HG02938 (cell line): ENCODE measurements at regions not wholly inside any gene's neighbourhood (a gene's known extent, or its start where the extent isn't known, plus 50 kb on each side); places are given as distances from the start of the nearest gene placed in this dataset.
"Not testable (repeated sequence)": the region's sequence is repeated elsewhere in the genome, so short reads cannot be mapped to it uniquely, and the experiment has no call there.

Experiments used
- ATAC-seq: cut with Tn5 transposase; IDR thresholded peaks from one replicate; pipeline ENCODE4 v1.9.1; 2021; ENCODE audit warnings: mild to moderate bottlenecking, moderate library complexity; ENCODE audit not compliant: unreplicated experiment

DNA sequence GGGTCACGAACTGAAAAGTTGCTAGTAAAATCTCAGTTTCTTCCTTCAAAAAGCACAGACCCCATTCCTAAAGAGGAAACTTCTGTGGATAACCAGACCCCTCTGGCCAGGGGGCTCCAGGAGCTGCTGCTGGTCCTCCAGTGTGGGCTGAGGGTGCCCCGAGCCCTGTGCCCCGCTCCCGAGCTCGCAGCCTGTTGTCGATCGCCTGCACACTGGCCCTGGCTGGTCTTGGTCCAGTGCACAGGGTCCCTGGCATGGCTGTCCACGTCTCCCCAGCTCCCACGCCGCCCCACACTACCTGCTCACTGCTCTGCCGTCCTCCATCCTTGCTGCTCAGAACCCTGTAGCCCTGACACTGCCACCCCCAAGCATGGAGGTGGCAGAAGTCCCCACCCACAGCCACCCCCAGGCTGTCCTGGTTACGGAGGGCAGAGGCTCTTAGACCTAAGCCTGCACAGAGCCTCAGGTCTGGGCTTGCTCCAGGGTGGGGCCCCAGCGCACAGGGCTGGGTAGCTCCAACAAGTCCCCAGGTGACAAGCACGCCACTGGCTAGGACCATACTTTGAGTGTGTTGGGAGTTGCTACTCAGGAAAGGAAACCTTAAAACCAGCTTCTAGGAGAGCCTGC is 87.0 kb downstream of the PLXNA1 start:
- ATAC-seq = no peak

DNA sequence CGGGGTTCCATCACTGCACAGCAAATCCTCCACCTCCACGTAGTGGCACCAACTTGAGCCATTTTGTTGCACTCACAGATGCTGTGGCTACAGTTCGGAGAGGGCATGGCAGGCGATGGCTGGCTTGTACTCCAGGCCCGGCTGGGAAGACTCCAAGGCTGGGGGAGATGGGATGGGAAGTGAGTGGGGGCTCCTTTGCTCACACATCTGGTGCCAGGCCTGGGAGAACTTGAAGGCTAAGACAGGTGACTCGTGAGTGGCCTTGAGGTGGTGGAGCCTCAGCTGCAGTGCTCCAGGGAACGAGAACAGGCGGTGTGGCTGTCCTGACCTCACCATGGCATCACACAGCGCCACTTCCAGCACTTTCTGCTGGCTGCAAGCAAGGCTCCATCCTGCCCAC is 87.9 kb downstream of the PLXNA1 start:
- ATAC-seq = no peak

DNA sequence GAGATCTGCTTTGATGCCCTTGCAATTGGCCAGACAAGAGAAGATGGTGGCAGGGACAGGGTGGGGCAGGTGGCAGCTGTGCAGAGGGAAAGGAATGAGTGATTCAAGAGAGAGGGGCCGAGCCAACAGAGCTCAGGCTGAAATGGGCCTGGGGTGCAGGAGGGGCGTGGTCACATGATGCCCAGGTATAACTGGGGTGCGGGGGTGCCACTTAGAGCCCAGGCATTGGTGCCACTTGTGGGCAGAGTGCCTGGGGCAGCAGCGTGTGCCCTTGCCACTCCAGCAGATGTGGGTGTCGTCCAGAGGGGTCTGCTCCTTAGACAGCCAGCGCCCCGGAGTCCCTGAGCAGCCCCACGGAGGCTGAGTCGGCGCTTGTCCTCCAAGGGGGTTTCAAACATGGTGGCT is 88.7 kb downstream of the PLXNA1 start:
- ATAC-seq = no peak

DNA sequence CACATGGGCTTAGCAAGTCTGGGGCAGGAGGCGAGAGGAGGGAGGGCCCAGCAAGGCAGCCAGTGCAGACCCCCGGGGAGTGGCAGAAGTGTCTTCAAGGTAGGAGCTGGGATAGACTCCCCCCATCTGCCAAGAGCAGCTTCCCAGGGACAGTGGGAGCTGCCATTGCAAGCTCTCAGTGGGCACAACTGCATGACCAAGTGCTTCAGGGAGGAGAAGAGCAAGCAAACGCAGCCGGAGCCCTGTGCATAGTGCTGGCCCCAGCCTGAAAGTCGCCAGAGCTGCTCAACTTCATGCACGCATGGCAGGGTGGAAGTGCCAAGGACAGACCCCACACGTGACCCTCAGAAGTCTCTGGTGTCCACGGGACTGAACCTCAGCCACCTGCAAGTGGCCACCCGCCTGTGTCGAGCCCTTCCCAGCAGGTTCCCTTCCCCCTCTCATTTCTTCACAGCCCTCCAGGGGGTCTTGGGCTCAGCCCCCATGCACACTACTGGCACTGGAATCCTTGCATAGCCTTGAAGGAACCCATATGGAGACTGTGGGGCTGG is 89.4 kb downstream of the PLXNA1 start:
- ATAC-seq = no peak

DNA sequence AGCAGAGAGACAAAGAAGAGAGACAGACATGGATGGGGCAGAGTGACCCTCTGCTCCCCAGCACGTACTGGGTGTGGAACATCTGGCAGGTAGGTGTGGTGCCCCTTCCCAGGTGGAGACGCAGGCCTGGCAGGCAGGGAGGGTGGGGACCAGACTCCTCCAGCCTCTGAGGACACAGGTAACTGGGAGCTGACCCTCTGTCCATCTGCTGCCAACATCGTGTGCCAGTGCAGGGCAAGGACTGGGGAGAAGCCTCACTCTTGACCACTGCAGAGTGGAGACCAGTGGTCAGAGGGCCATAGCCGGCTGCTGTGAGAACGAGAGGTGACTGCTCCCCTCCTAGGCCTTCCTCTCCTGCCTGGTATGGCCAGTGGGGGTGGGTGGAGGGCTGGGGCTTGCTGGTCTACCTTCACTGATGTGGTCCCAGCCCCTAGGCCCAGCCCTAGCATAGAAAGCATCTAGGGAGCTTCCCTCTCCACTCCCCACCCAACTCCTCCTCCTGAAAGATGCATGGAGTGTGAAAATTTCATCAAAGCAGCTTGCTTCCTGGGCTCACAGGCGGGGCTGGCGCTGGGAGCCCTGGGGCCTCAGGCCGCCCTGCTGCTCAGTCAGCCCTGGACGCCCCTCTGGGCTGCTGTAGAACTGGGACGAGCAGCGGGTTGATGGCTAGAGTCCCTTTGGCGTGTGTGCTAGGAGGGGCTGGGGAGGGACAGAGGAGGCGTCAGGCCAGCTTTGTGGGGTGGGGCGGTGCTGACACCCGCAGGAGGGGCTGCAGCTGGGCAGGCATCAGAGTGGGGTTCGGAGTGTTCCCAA is 90.3 kb downstream of the PLXNA1 start:
- ATAC-seq = no peak

DNA sequence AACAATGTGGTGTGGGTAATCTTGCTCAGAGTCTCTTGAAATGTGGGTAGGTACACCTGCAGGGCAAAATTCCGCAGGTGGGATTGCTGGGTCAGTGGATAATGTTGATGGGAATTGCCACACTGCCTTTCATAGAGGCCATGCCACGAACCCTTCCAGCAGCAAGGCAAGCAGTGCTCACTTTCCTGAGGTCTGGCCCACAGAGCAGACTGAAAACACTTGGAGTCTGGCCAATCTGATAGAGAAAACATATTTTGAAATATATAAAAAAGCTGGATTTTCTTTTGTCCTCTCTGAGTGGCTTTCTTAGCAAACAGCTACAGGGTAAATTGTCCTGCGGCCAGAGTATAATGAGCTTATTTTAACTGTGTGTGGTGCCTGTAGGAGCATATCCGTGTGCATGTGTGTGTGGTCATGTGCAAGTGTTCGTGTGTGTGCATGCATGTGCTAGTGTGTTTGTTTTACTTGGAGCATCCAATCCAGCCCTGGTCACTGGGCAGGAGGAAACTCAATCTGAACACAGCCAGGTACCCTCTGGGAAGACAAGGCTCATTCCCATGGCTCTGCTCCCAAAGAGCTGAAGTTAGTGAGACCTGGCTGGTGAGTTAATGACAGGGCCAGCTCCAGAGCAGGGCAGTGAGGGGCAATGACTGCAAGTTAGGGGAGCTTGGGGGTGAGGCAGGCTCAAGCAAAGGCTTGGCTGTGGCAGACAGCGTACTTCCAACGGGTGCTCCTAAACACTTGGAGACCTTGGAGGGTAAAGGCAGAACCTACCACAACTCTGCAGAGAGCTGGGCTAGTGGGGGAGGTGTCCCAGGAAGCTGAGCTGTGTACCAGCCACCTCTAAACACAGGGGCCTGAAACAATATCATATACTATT is 91.3 kb downstream of the PLXNA1 start:
- no peak for ATAC-seq

DNA sequence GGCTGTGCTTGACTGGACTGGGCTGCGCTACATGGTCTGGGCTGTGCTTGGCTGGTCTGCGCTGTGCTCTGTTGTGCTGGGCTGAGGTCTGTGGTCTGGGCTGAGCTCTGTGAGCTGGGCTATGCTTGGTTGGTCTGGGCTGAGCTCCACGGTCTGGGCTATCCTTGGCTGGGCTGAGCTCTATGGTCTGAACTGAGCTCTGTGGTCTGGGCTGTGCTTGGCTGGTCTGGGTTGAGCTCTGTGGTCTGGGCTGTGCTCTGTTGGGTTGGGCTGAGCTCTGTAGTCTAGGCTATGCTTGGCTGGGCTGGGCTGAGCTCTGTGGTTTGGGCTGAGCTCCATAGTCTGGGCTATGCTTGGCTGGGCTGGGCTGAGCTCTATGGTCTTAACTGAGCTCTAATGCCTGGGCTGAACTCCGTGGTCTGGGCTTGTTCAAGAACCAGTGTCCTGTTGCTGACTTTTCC is 92.0 kb downstream of the PLXNA1 start:
- peak; percentile 89 for ATAC-seq

DNA sequence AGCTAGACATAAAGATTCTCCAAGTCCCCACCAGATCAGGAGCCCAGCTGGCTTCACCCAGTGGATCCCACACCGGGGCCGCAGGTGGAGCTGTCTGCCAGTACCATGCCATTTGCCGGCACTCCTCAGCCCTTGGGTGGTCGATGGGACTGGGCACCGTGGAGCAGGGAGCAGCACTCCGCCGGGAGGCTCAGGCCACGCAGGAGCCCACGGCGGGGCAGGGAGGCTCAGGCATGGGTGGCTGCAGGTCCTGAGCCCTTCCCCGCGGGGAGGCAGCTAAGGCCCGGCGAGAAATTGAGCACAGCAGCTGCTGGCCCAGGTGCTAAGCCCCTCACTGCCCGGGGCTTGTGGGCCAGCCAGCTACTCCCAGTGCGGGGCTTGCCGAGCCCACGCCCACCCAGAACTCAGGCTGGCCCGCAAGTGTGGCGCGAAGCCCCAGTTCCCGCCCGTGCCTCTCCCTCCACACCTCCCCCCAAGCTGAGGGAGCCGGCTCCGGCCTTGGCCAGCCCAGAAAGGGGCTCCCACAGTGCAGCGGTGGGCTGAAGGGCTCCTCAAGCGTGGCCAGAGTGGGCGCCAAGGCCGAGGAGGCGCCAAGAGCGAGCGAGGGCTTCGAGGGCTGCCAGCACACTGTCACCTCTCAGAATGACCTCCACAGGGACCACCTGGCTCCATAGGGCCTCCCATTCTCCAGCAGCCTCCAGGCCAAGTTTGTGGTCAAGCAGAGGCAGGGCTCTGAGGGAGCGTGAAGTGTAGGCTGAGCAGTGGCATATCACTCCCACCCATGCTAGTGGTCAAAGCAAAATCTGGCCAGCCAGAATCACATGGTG is 93.5 kb downstream of the PLXNA1 start:
- ATAC-seq = not testable (repeated sequence)

DNA sequence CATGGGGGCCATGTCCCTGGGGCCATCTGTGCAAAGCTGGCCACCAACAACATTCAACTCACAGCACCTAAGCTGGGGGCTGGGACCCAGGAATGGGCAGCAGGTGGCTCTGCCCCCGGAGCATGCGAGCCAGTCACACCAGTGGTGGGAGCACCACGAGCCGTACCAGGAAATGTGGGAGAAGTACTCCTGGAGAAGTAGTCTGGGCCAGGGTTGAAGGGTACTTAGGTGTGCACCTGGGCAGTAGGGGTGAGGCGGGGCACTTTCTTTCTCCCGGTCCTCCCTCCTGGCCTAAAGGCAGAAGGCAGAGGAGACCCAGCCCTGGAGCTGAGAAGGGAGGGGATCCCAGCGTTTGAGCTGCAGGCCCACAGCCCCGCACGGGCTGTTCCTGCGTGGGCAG is 94.2 kb downstream of the PLXNA1 start:
- ATAC-seq = no peak

DNA sequence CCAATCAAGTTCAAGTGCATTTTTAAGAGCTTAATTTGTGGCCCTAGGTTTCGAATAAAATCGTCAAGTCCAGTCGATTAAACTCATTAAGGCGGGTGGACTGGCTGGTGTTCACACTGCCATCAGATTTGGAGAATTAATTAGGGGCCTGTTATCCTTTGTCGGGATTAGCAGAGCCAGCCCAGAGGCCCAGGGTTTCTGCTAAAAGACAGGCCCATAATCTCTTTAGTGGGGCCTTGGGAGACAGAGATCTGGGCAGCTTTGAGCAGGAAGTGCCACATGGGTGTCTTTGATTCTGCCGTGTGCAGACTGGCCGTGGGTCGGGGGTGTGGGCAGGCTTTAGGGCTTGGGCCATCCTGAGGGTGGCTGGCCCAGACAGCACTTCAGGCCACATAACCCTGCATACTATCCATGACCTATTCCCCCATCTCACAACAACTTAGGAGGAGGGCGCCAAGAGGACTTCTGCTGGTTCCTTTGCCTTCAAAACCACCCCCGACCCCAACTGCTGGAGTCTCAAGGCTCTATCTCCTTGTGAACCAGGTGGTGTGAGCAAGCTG is 94.7 kb downstream of the PLXNA1 start:
- ATAC-seq = no peak

DNA sequence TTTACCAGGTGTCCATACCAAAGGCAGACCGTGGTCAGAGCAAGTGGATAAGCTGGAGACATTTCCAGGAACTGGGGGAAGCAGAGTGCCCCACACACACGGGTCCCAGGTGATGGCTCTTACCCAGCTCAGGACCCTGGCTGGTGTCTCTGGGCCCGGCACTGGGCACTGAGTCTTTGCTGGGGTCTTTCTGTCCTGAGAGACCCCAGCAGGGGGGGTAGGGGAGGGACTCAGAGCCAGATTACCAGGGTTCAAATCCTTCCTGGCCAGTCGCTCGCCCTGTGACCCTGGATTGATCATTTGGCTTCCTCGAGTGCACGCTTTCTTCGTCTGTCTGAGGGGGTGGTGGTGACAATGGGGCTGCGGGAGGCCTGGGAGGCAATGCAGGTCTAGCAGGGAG is 95.7 kb downstream of the PLXNA1 start:
- ATAC-seq = no peak

DNA sequence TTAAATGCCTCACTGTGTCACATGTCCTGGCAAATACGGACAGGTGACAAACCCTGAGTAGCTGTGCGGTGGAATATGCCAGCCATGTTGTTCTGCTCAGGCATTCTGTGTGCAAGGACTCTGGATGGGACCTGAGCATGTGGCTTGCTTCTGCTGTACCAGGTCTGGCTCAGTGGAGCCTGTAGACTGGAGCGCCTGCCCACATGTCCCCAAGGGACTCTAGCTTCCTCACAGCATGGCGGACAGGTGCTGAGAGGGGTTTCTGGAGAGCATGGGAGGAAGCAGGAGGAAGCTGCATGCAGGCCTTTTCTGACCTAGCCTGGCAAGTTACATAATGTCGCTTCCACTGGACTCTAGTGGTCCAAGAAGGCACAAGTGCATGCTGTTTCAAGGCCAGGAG is 96.3 kb downstream of the PLXNA1 start:
- no peak for ATAC-seq

DNA sequence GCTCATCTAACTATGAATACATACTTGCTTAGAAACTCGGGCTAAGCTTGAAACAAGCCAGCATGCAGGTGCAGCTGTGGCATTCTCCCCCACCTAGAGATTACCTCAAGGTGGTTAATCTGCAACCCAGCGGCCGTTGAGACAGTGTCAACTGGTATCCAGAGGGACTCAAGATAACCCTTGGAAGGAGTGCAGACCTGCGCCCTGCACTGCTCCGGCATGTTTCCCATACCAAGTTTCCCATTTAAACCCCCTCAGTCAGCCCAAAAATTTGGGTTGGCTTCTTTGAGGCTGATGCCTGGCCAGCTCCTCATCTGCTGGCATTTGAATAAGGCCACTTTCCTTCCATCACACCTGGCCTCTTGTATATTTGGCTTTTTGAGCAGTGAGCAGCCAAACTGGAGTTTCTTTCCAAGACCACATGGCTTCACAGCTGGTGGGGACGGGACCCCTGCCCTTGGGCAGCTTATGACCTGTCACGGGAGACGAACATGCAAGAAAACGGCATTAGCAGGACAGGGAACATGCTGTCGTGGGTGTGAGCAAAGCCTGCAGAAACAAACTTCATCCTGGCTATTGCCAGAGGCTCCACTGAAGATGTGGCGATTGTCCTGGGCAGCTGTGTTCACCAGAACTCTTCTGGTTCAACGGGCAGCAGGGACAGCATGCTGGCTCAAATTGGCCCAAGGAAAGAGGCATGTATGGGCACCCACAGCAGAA is 98.2 kb downstream of the PLXNA1 start:
- no peak for ATAC-seq

DNA sequence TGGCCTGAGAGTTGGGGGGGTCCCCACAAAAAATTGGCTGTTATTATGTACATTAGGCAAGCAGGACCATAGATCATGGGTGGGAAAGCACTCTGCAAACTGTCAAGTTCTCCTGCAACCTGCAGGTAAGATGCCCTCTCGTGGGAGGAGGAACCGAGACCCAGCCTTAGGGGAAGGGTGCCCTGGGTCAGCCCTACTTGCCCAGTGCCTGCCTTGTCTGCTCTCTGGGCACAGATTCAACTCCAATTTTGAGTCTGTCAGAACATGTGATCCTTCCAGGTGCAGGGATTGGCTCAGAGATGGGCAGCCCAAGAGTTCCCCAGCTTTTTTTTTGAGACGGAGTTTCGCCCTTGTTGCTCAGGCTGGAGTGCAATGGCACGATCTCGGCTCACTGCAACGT is 99.2 kb downstream of the PLXNA1 start:
- no peak for ATAC-seq

DNA sequence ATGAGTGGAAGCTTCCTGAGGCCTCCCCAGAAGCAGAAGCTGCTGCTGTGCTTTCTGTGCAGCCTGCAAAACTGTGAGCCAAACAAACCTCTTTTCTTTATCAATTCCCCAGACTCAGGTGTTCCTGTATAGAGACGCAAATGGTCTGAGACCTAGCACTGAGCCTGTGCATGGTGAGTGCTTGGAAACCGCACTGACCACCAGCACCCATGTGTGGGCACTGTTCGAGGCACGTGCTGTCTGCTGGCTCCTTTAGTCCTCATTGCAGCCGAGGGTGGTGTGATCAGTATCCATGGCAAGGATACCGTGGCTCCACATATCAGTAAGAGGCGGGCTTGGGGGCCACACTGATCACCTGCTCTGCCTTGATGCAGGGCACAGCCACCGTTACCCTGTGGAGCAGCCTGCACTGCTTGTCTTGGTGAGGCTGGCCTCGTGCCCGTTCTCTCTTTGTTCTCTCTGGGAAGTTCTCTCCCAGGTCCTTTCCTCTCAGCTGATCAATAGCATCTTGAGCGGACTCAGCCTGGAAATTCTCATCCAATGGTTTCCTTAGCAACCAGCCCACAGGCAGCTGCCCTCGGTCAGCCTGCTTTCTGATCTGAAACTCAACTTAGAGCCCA is 101.0 kb downstream of the PLXNA1 start:
- ATAC-seq = no peak

DNA sequence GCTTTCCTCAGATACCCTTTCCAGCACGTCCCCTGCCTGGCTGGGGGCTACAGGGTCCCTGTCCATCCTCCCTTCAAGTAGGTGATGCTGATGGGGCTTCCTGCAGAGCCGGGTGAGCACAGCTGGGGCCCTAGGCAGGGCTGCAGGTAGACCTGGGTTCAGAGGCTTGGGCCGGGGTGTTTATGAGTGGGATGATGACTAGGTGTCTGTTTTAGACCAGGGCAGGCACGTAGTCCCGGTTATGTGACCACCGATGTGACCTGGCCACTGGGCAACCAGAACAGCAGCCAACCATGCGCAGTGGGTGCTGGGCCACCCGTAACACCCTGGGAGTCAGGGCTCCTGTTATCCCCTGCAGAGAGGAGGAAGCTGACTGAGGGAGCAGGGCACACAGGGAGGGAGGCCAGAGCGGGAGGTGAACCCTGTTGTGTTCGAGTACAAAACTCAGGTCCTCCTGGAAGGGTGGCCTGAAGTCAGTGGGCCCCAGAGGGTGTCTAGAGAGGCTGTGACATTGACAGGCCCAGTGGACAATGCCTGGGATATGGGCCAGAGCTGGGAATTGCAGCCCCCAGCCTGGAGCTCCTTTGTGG is 101.6 kb downstream of the PLXNA1 start:
- ATAC-seq = no peak

DNA sequence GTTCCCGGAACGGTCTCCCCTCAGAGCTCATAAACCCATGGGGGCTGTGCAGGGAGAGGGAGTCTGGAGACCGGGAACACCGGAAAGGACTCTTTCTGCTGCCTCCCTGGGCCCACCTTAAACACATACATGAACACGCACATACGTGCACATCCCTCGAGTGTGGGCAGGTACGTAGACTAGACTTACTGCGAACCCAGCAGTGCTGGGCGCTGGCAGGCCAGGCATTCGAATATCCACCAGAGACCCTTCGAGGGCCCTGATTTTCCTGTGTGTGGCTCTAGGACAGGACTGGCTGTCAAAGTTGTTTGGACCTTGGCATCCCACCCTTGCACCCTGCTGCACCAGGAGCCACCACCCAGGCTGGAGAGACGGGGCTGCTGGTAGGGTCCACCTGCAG is 102.7 kb downstream of the PLXNA1 start:
- no peak for ATAC-seq

DNA sequence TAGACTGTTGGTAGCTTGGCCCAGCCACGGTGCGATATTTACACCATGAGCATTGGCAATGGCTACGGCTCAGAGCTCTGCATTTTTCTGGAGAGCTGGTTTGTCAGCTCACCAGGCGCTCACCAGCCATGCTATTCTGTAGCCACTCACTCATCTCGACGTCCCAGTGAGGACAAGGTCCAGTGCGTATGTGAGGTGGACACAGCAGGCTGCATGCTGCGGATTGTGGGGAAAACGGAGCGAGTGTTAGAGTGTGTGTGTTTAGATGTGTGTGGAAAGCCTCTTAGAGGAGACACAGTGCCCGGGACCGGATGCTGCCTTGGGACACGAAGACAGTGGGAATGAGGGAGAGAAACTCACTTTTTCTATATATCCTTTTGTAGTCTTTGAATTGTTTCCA is 103.7 kb downstream of the PLXNA1 start:
- ATAC-seq = not testable (repeated sequence)

DNA sequence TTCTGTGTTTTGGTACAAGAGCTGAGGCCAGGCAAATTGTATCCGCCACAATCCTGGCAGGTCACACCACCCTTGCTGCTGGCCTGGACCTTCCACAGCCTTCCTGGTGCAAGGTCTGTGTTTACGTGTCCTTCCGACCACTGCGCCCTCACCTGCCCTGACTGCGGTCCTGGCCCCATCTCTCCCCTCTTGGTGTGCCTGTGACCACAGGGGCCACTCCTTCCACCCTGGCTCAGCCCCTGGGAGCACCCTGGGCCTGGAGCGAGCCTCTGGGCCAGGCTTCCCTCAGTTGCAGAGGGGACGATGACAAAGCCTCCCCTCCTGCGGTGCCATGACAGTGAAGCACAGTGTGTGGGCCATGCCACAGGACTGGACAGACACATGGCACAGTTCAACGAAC is 104.5 kb downstream of the PLXNA1 start:
- ATAC-seq = no peak
